Mesenchymal stem cell (in vitro differentiated cells and primary cell): ENCODE measurements at regions not wholly inside any gene's neighbourhood (a gene's known extent, or its start where the extent isn't known, plus 50 kb on each side); places are given as distances from the start of the nearest gene placed in this dataset.
"Not testable (repeated sequence)": the region's sequence is repeated elsewhere in the genome, so short reads cannot be mapped to it uniquely, and the experiment has no call there.

Experiments used
- DNase-seq: peaks from one replicate; pipeline ENCODE4 v3.0.0-alpha.2; 2013
- H2AFZ ChIP-seq: one replicate; pipeline ENCODE4 v1.6.1; 2013; ENCODE audit warnings: low read depth, mild to moderate bottlenecking, control low read depth, inconsistent platforms, low read length, moderate library complexity
- H2AK5ac ChIP-seq: 2 replicates; pipeline ENCODE4 v1.6.1; 2013; ENCODE audit warnings: low read length, moderate library complexity, mild to moderate bottlenecking, inconsistent platforms; ENCODE audit not compliant: severe bottlenecking
- H2BK120ac ChIP-seq: one replicate; pipeline ENCODE4 v1.6.1; 2013; ENCODE audit warnings: low read depth, mild to moderate bottlenecking, inconsistent platforms, low read length, moderate library complexity
- H2BK12ac ChIP-seq, 2 experiments: one replicate each; pipeline ENCODE4 v1.6.1; 2013; ENCODE audit warnings: inconsistent platforms in 2 of 2, low read length in 2 of 2, mild to moderate bottlenecking in 2 of 2, moderate library complexity in 2 of 2, control low read depth in 1 of 2
- H2BK15ac ChIP-seq: one replicate; pipeline ENCODE4 v1.6.1; 2013; ENCODE audit warnings: mild to moderate bottlenecking, low read depth, inconsistent platforms; ENCODE audit not compliant: poor library complexity, severe bottlenecking
- H2BK5ac ChIP-seq: 2 replicates; pipeline ENCODE4 v1.6.1; 2013; ENCODE audit warnings: low read depth, mild to moderate bottlenecking, low read length, control low read depth, inconsistent platforms; ENCODE audit not compliant: poor library complexity, severe bottlenecking
- H3K14ac ChIP-seq, 2 experiments: one replicate each; pipeline ENCODE4 v1.6.1; 2013; ENCODE audit warnings: inconsistent platforms in 2 of 2, low read length in 2 of 2, control low read depth in 1 of 2, mild to moderate bottlenecking in 1 of 2, moderate library complexity in 1 of 2
- H3K18ac ChIP-seq, 2 experiments: one replicate each; pipeline ENCODE4 v1.6.1; 2013; ENCODE audit warnings: inconsistent platforms in 2 of 2, low read length in 2 of 2, control low read depth in 1 of 2, low read depth in 1 of 2, mild to moderate bottlenecking in 1 of 2
- H3K23ac ChIP-seq, 2 experiments: one replicate each; pipeline ENCODE4 v1.6.1; 2013; ENCODE audit warnings: inconsistent platforms in 2 of 2, low read length in 2 of 2, mild to moderate bottlenecking in 2 of 2, moderate library complexity in 2 of 2, control low read depth in 1 of 2
- H3K27ac ChIP-seq: 2 replicates; pipeline ENCODE4 v1.5.1; 2013; ENCODE audit warnings: mild to moderate bottlenecking, moderate library complexity, low read length, control low read depth, inconsistent platforms; ENCODE audit not compliant: poor library complexity, severe bottlenecking
- H3K27me3 ChIP-seq, 2 experiments: 2 replicates each; pipeline versions ENCODE4 v1.6.1 to v1.7.0; 2013; ENCODE audit warnings: low read length in 2 of 2, mild to moderate bottlenecking in 2 of 2, moderate library complexity in 2 of 2, control low read depth in 1 of 2, inconsistent platforms in 1 of 2; ENCODE audit not compliant: control insufficient read depth in 1 of 2, insufficient read depth in 1 of 2
- H3K36me3 ChIP-seq, 2 experiments: 2 replicates each; pipeline versions ENCODE4 v1.6.1 to v1.7.0; 2013; ENCODE audit warnings: low read length in 2 of 2, control low read depth in 1 of 2, inconsistent platforms in 1 of 2, low read depth in 1 of 2, mild to moderate bottlenecking in 1 of 2; ENCODE audit not compliant: insufficient read depth in 2 of 2, control insufficient read depth in 1 of 2
- H3K4ac ChIP-seq, 2 experiments: one replicate each; pipeline ENCODE4 v1.6.1; 2013; ENCODE audit warnings: inconsistent platforms in 2 of 2, low read length in 2 of 2, mild to moderate bottlenecking in 2 of 2, moderate library complexity in 2 of 2, control low read depth in 1 of 2, low read depth in 1 of 2
- H3K4me1 ChIP-seq: 2 replicates; pipeline ENCODE4 v1.6.1; 2013; ENCODE audit warnings: low read depth, low read length, control low read depth; ENCODE audit not compliant: control insufficient read depth, insufficient read depth
- H3K4me2 ChIP-seq: 2 replicates; pipeline ENCODE4 v1.6.1; 2013; ENCODE audit warnings: low read length, mild to moderate bottlenecking, inconsistent platforms; ENCODE audit not compliant: poor library complexity, severe bottlenecking
- H3K4me3 ChIP-seq, 2 experiments: 2 replicates each; pipeline versions ENCODE4 v1.5.1 to v1.7.0; 2013; ENCODE audit warnings: low read length in 2 of 2, mild to moderate bottlenecking in 2 of 2, control low read depth in 1 of 2, low read depth in 1 of 2; ENCODE audit not compliant: insufficient read depth in 1 of 2
- H3K79me1 ChIP-seq: replicated peaks from 2 replicates; pipeline ENCODE4 v1.6.1; 2013; ENCODE audit warnings: mild to moderate bottlenecking, control low read depth, low read length, inconsistent platforms; ENCODE audit not compliant: poor library complexity, severe bottlenecking
- H3K9ac ChIP-seq: 2 replicates; pipeline ENCODE4 v1.7.0; 2013; ENCODE audit warnings: mild to moderate bottlenecking, low read length, moderate library complexity
- H3K9me3 ChIP-seq: 2 replicates; pipeline ENCODE4 v1.7.0; 2013; ENCODE audit warnings: mild to moderate bottlenecking, low read length; ENCODE audit not compliant: control insufficient read depth
- H4K8ac ChIP-seq: one replicate; pipeline ENCODE4 v1.6.1; 2013; ENCODE audit warnings: inconsistent platforms, mild to moderate bottlenecking, low read length, moderate library complexity
- H4K91ac ChIP-seq: one replicate; pipeline ENCODE4 v1.6.1; 2013; ENCODE audit warnings: mild to moderate bottlenecking, low read length, inconsistent platforms
- WGBS: methylation state at CpG from one replicate; pipeline ENCODE4 v1.1.7; 2013; ENCODE audit warnings: mixed read lengths; 5-methylcytosine and 5-hydroxymethylcytosine counted together

- no peaks in the 10 kb centered on the region for H3K79me1 ChIP-seq
- H3K14ac ChIP-seq = no peak overlapping the region
- H2BK15ac ChIP-seq = no peak overlapping the region
- no peak overlapping the region for H3K18ac ChIP-seq
- no peaks in the 10 kb centered on the region for H3K36me3 ChIP-seq
- H4K8ac ChIP-seq = no peak overlapping the region
- H2AFZ ChIP-seq = no peak overlapping the region
- peaks cover 3 to 14% of the 10 kb centered on the region in 2 experiments for H3K27me3 ChIP-seq
- H2AK5ac ChIP-seq = no peak overlapping the region
- H4K91ac ChIP-seq = no peak overlapping the region
- H3K27ac ChIP-seq = no peak overlapping the region
- H3K4ac ChIP-seq = no peak overlapping the region
- H2BK12ac ChIP-seq = no peak overlapping the region
- H3K4me1 ChIP-seq = peaks cover 1% of the 10 kb centered on the region
- no peak overlapping the region for H3K4me2 ChIP-seq
- H3K4me3 ChIP-seq = no peak overlapping the region
- no peaks in the 10 kb centered on the region for H3K9me3 ChIP-seq
- H2BK120ac ChIP-seq = no peak overlapping the region
- no peak overlapping the region for H2BK5ac ChIP-seq
- no peak overlapping the region for H3K23ac ChIP-seq
- 72% methylated on average over 6 of the region's 6 CpGs for WGBS
- no peak for DNase-seq
- no peak overlapping the region for H3K9ac ChIP-seq
Measured at GRCh38 chr2:241984658-241985057, 115.1 kb downstream of the RTP5 start.

- H3K14ac ChIP-seq, H2BK5ac ChIP-seq, H2BK15ac ChIP-seq, H3K4me1 ChIP-seq, H3K18ac ChIP-seq, DNase-seq, H3K23ac ChIP-seq, H3K79me1 ChIP-seq, H2AFZ ChIP-seq, H3K9ac ChIP-seq, H4K91ac ChIP-seq, H2BK120ac ChIP-seq, H2AK5ac ChIP-seq, H2BK12ac ChIP-seq, H3K36me3 ChIP-seq, H3K4me3 ChIP-seq, H3K9me3 ChIP-seq, H4K8ac ChIP-seq, H3K27ac ChIP-seq, H3K4me2 ChIP-seq, H3K4ac ChIP-seq: not testable (repeated sequence)
- 87% methylated on average over 41 of the region's 46 CpGs for WGBS
- peaks cover 3 to 14% of the 10 kb centered on the region in 2 experiments for H3K27me3 ChIP-seq
Measured at GRCh38 chr2:241985161-241985985, 115.8 kb downstream of the RTP5 start.

- WGBS = 90% methylated on average over 5 of the region's 5 CpGs
- Histone ChIP-seq H4K8ac (no peak overlapping the region), H4K91ac (no peak overlapping the region), H2AFZ (no peak overlapping the region), H3K27ac (no peak overlapping the region), H3K36me3 (no peaks in the 10 kb centered on the region), H3K18ac (no peak overlapping the region), H3K4me1 (peaks cover 1% of the 10 kb centered on the region), H2BK5ac (no peak overlapping the region), H3K4me3 (no peak overlapping the region), H3K27me3 (peaks cover 3 to 14% of the 10 kb centered on the region in 2 experiments), H3K23ac (no peak overlapping the region), H2BK12ac (no peak overlapping the region), H2BK15ac (no peak overlapping the region), H2BK120ac (no peak overlapping the region), H3K9ac (no peak overlapping the region), H3K4ac (no peak overlapping the region), H3K4me2 (no peak overlapping the region), H2AK5ac (no peak overlapping the region), H3K14ac (no peak overlapping the region), H3K79me1 (no peaks in the 10 kb centered on the region), H3K9me3 (no peaks in the 10 kb centered on the region)
- DNase-seq = no peak
Measured at GRCh38 chr2:241985986-241986329, 116.4 kb downstream of the RTP5 start.

DNA sequence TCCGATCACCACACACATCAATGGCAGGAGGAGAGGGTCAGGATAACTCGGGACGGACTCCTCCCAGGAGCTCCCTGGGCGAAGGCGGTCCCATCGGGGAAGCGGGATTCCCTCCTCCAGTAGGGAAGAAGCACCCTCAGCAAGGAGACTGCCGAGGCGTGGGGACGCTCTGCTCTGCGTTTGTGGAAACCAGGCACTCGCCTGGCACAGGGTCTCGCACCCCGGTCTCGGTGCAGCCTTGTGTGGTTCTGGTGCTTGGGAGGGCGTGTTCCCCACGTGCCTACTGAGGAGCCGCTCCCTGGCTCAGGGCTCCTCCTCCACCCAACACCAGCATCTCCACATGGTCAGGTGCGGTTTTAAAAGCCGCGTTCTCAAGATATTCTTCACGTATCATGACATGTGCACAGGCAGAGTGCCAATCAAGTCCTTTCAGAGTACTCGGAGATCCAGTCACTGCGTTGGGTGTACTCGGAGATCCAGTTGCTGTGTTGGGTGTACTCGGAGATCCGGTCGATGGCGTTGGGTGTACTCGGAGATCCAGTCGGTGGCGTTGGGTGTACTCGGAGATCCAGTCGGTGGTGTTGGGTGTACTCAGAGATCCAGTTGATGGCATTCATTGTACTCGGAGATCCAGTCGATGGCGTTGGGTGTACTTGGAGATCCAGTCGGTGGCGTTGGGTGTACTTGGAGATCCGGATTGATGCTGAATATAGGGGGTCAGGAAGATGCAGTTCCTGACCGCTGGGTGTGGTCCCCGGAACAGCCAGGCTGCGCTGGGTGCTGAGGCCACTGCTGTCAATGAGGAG, 117.5 kb downstream of the RTP5 start:
- no peak overlapping the region for H2BK120ac ChIP-seq
- H2BK15ac ChIP-seq = no peak overlapping the region
- no peak overlapping the region for H3K4me2 ChIP-seq
- no peak overlapping the region for H2AK5ac ChIP-seq
- H4K8ac ChIP-seq = no peak overlapping the region
- no peaks in the 10 kb centered on the region for H3K79me1 ChIP-seq
- H3K14ac ChIP-seq = no peak overlapping the region
- no peak overlapping the region for H2BK5ac ChIP-seq
- H3K4ac ChIP-seq = no peak overlapping the region
- no peak overlapping the region for H2BK12ac ChIP-seq
- H3K23ac ChIP-seq = no peak overlapping the region
- WGBS = 85% methylated on average over 43 of the region's 43 CpGs
- H3K9ac ChIP-seq = no peak overlapping the region
- DNase-seq = no peak
- H3K4me3 ChIP-seq = no peak overlapping the region
- H3K27ac ChIP-seq = no peak overlapping the region
- H3K4me1 ChIP-seq = peaks cover 3% of the 10 kb centered on the region
- no peaks in the 10 kb centered on the region for H3K9me3 ChIP-seq
- peaks cover 3 to 14% of the 10 kb centered on the region in 2 experiments for H3K27me3 ChIP-seq
- no peak overlapping the region for H4K91ac ChIP-seq
- no peak overlapping the region for H2AFZ ChIP-seq
- H3K36me3 ChIP-seq = peaks cover 0 to 4% of the 10 kb centered on the region in 2 experiments
- no peak overlapping the region for H3K18ac ChIP-seq
